Stimulated activated CD4-positive, alpha-beta T cell treated with anti-CD3 and anti-CD28 coated beads, Interleukin-1b, Interleukin-23, amount 100 ng/mL, for 24 hours (primary cell): ENCODE measurements at regions not wholly inside any gene's neighbourhood (a gene's known extent, or its start where the extent isn't known, plus 50 kb on each side); places are given as distances from the start of the nearest gene placed in this dataset.

Experiments used
- DNase-seq, 4 experiments: peaks; one replicate each; pipeline ENCODE4 v3.0.0-alpha.2; 2020; ENCODE audit warnings: low read depth in 4 of 4, low spot score in 1 of 4

- no peak for DNase-seq
Observed at GRCh38 chr9:88811511-88811910, 179.8 kb upstream of the S1PR3 start.

- DNase-seq: no peak
Observed at GRCh38 chr9:88812938-88813637, 178.2 kb upstream of the S1PR3 start.

GRCh38 chr9:88813638-88814209 is 177.5 kb upstream of the S1PR3 start:
- DNase-seq: no peak

GRCh38 chr9:88814577-88814976 is 176.7 kb upstream of the S1PR3 start:
- DNase-seq: no peak

- DNase-seq: no peak
Observed at GRCh38 chr9:88816141-88816540, 175.1 kb upstream of the S1PR3 start.

GRCh38 chr9:88816591-88816990 is 174.7 kb upstream of the S1PR3 start:
- DNase-seq: no peak

- no peak for DNase-seq
Observed at GRCh38 chr9:88817628-88818027, 173.6 kb upstream of the S1PR3 start.

GRCh38 chr9:88818495-88819201 is 172.6 kb upstream of the S1PR3 start:
- no peak for DNase-seq

GRCh38 chr9:88819476-88819875 is 171.8 kb upstream of the S1PR3 start:
- no peak for DNase-seq

- no peak for DNase-seq
Observed at GRCh38 chr9:88820055-88820454, 171.2 kb upstream of the S1PR3 start.

GRCh38 chr9:88821033-88821745 is 170.1 kb upstream of the S1PR3 start:
- DNase-seq: no peak

GRCh38 chr9:88821746-88822106 is 169.5 kb upstream of the S1PR3 start:
- no peak for DNase-seq

GRCh38 chr9:88824711-88825110 is 166.6 kb upstream of the S1PR3 start:
- no peak for DNase-seq

GRCh38 chr9:88826181-88826580 is 165.1 kb upstream of the S1PR3 start:
- no peak for DNase-seq

GRCh38 chr9:88826771-88827181 is 164.5 kb upstream of the S1PR3 start:
- no peak for DNase-seq

GRCh38 chr9:88828018-88828417 is 163.2 kb upstream of the S1PR3 start:
- no peak for DNase-seq

- DNase-seq: no peak
Observed at GRCh38 chr9:88828492-88828974, 162.7 kb upstream of the S1PR3 start.

GRCh38 chr9:88829276-88829675 is 162.0 kb upstream of the S1PR3 start:
- peak in 1 of 4 experiments; percentile 19 for DNase-seq

GRCh38 chr9:88831713-88832407 is 159.4 kb upstream of the S1PR3 start:
- DNase-seq: no peak

GRCh38 chr9:88833946-88834345 is 157.3 kb upstream of the S1PR3 start:
- DNase-seq: no peak

GRCh38 chr9:88835038-88835466 is 156.2 kb upstream of the S1PR3 start:
- DNase-seq: no peak
